ENCODE measurements at regions not wholly inside any gene's neighbourhood (a gene's known extent, or its start where the extent isn't known, plus 50 kb on each side); places are given as distances from the start of the nearest gene placed in this dataset.

DNA sequence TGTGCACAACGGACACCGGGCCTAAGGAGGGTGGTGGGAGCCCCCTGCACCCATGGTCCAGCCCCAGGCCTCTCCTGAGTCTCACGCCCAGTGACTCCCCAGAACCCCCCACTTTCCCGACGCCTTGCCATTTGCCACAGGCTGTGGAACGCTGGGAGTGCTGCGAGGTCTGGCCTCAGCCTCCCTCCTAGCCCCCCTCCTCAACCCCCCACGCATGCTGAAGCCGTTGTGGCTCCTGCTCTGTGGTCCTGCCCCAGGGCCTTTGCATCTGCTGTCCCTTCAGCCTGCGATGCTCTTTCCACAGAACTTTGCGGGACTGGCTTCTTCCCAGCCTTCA is 226.0 kb upstream of the GSE1 start:
- TF ChIP-seq, protein P1, sequence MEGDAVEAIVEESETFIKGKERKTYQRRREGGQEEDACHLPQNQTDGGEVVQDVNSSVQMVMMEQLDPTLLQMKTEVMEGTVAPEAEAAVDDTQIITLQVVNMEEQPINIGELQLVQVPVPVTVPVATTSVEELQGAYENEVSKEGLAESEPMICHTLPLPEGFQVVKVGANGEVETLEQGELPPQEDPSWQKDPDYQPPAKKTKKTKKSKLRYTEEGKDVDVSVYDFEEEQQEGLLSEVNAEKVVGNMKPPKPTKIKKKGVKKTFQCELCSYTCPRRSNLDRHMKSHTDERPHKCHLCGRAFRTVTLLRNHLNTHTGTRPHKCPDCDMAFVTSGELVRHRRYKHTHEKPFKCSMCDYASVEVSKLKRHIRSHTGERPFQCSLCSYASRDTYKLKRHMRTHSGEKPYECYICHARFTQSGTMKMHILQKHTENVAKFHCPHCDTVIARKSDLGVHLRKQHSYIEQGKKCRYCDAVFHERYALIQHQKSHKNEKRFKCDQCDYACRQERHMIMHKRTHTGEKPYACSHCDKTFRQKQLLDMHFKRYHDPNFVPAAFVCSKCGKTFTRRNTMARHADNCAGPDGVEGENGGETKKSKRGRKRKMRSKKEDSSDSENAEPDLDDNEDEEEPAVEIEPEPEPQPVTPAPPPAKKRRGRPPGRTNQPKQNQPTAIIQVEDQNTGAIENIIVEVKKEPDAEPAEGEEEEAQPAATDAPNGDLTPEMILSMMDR (IDR thresholded peaks at IDR 0.05): no peak
- no peak for TF ChIP-seq POLR2A (IDR thresholded peaks at IDR 0.05)

All from thyroid gland (tissue), 4 donors.